OCI-LY1 (cell line): ENCODE measurements at regions not wholly inside any gene's neighbourhood (a gene's known extent, or its start where the extent isn't known, plus 50 kb on each side); places are given as distances from the start of the nearest gene placed in this dataset.

Experiments
- H2AFZ ChIP-seq: fragments of 200-600 bp; sonication (generic), shearing (Covaris generic); 2 replicates; pipeline ENCODE4 v1.6.0; 2014; ENCODE audit warnings: antibody characterized with exemption, mild to moderate bottlenecking, low read length
- H3F3A ChIP-seq: fragments of 200-600 bp; sonication (generic), shearing (Covaris generic); 2 replicates; pipeline ENCODE4 v1.6.0; 2014; ENCODE audit warnings: mild to moderate bottlenecking, antibody characterized with exemption, low read length, moderate library complexity; ENCODE audit not compliant: insufficient read depth
- H3K27ac ChIP-seq: fragments of 200-600 bp; sonication (generic); 2 replicates; pipeline ENCODE4 v1.5.1; 2014; ENCODE audit warnings: low read length, mixed run types, mild to moderate bottlenecking, low read depth; ENCODE audit not compliant: poor library complexity, severe bottlenecking
- H3K27me3 ChIP-seq: fragments of 200-600 bp; sonication (generic); 2 replicates; pipeline ENCODE4 v1.6.0; 2014; ENCODE audit warnings: antibody characterized with exemption, mild to moderate bottlenecking, low read length, moderate library complexity; ENCODE audit not compliant: insufficient read depth
- H3K36me3 ChIP-seq: fragments of 200-600 bp; sonication (generic); 2 replicates; pipeline ENCODE4 v1.6.1; 2014; ENCODE audit warnings: mild to moderate bottlenecking, antibody characterized with exemption, low read length, moderate library complexity, mixed read lengths; ENCODE audit not compliant: insufficient read depth
- H3K4me1 ChIP-seq: fragments of 200-600 bp; sonication (generic); 2 replicates; pipeline ENCODE4 v1.5.1; 2014; ENCODE audit warnings: mild to moderate bottlenecking, low read length, moderate library complexity; ENCODE audit not compliant: insufficient read depth, severe bottlenecking
- H3K4me2 ChIP-seq: fragments of 200-600 bp; sonication (generic), shearing (Covaris generic); 2 replicates; pipeline ENCODE4 v1.6.1; 2014; ENCODE audit warnings: low read length
- H3K4me3 ChIP-seq: fragments of 200-600 bp; sonication (generic); 2 replicates; pipeline ENCODE4 v1.5.1; 2014; ENCODE audit warnings: low read length, low read depth, mild to moderate bottlenecking, mixed read lengths; ENCODE audit not compliant: poor library complexity, severe bottlenecking
- H3K79me2 ChIP-seq: fragments of 200-600 bp; shearing (Covaris generic); 2 replicates; pipeline ENCODE4 v1.6.1; 2016; ENCODE audit warnings: mixed run types, low read length, mixed read lengths; ENCODE audit not compliant: insufficient read depth
- H3K9ac ChIP-seq: fragments of 200-600 bp; sonication (generic), shearing (Covaris generic); 2 replicates; pipeline ENCODE4 v1.6.1; 2014; ENCODE audit warnings: mild to moderate bottlenecking, low read length, mixed read lengths
- H3K9me2 ChIP-seq: fragments of 200-600 bp; sonication (generic), shearing (Covaris generic); 2 replicates; pipeline ENCODE4 v1.6.1; 2014; ENCODE audit warnings: low read depth, mild to moderate bottlenecking, low read length, mixed read lengths
- H3K9me3 ChIP-seq: fragments of 200-600 bp; shearing (Covaris generic); 2 replicates; pipeline ENCODE4 v1.6.1; 2014; ENCODE audit warnings: low read length, mixed read lengths
- H4K20me1 ChIP-seq: fragments of 200-600 bp; sonication (generic), shearing (Covaris generic); 2 replicates; pipeline ENCODE4 v1.6.0; 2016; ENCODE audit warnings: mild to moderate bottlenecking, low read length; ENCODE audit not compliant: insufficient read depth
- CTCF ChIP-seq: fragments of 200-600 bp; sonication (generic), shearing (Covaris generic); IDR thresholded peaks from 2 replicates; pipeline ENCODE4 v1.5.1; 2017; ENCODE audit warnings: mild to moderate bottlenecking, antibody characterized with exemption, low read length, moderate library complexity, mixed read lengths
- EZH2 ChIP-seq: fragments of 200-600 bp; sonication (generic), shearing (Covaris generic); IDR thresholded peaks from 2 replicates; pipeline ENCODE4 v1.8.0; 2017; ENCODE audit warnings: borderline replicate concordance, mixed run types, mild to moderate bottlenecking, antibody characterized with exemption, low read length, moderate library complexity, mixed read lengths

DNA sequence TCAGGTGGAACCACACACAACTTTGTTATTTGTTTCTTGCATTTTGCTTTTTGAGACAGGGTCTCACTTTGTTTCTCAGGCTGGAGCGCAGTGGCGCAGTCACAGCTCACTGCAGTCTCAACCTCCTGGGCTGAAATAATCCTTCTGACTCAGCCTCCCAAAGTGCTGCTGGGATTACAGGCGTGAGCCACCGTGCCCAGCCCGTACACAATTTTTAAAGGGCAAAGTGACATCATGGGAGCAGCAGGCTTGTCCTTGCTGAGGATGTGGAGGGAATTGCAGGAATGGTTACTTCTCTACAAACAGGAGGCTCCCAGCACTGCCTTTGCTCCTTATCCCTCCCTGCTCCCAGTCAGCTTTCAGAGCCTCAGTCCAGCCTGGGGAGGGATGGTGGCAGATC, 355.9 kb upstream of the KLHL29 start:
- no peaks in the 10 kb centered on the region for H3K36me3 ChIP-seq
- TF ChIP-seq CTCF: no peak
- TF ChIP-seq EZH2: no peak

GRCh38 chr2:23029951-23030350, 355.0 kb upstream of the KLHL29 start:
- no peaks in the 10 kb centered on the region for H3K4me1 ChIP-seq
- no peaks in the 10 kb centered on the region for H3K9me2 ChIP-seq
- no peak for TF ChIP-seq CTCF
- TF ChIP-seq EZH2: no peak
- no peak overlapping the region for H3K4me2 ChIP-seq
- H4K20me1 ChIP-seq: no peaks in the 10 kb centered on the region
- H2AFZ ChIP-seq: no peak overlapping the region
- no peak overlapping the region for H3K9ac ChIP-seq
- H3F3A ChIP-seq: no peaks in the 10 kb centered on the region
- H3K27me3 ChIP-seq: no peaks in the 10 kb centered on the region
- no peak overlapping the region for H3K4me3 ChIP-seq
- no peaks in the 10 kb centered on the region for H3K9me3 ChIP-seq
- H3K36me3 ChIP-seq: no peaks in the 10 kb centered on the region
- H3K79me2 ChIP-seq: no peaks in the 10 kb centered on the region
- H3K27ac ChIP-seq: no peak overlapping the region

More for the DNA sequence above, 355.9 kb upstream of the KLHL29 start:
- Histone ChIP-seq H3F3A (no peaks in the 10 kb centered on the region), H3K4me3 (no peak overlapping the region), H3K27me3 (no peaks in the 10 kb centered on the region), H3K9me3 (no peaks in the 10 kb centered on the region), H3K4me1 (no peaks in the 10 kb centered on the region), H3K79me2 (no peaks in the 10 kb centered on the region), H2AFZ (no peak overlapping the region), H3K9ac (no peak overlapping the region), H3K27ac (no peak overlapping the region), H4K20me1 (no peaks in the 10 kb centered on the region), H3K9me2 (no peaks in the 10 kb centered on the region), H3K4me2 (no peak overlapping the region)

DNA sequence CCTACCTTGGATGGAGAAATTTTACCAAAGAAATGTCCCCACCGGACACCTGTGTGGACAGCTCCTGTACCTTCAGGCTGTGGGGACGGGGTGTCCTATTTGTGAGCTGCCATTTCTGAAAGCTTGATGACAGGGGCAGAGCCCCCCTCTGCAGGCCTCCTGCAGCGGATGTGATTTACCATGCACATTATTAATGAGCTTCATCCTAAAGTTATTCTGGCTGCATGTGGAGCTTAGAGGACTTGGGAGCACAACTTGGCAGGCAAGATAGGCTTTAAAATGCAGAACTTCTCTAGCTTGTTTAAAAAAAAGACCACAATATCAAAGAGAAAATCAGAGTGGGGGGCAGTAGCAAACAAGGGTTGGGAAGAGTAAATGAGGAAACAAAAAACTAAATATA, 350.0 kb upstream of the KLHL29 start:
- H3K9ac ChIP-seq: no peak overlapping the region
- no peak overlapping the region for H2AFZ ChIP-seq
- no peaks in the 10 kb centered on the region for H3K9me3 ChIP-seq
- H3K9me2 ChIP-seq: no peaks in the 10 kb centered on the region
- H3K4me3 ChIP-seq: no peak overlapping the region
- no peaks in the 10 kb centered on the region for H3K36me3 ChIP-seq
- no peaks in the 10 kb centered on the region for H3K79me2 ChIP-seq
- H3K27ac ChIP-seq: no peak overlapping the region
- no peaks in the 10 kb centered on the region for H3K4me1 ChIP-seq
- H4K20me1 ChIP-seq: no peaks in the 10 kb centered on the region
- H3K4me2 ChIP-seq: no peak overlapping the region
- TF ChIP-seq CTCF (no peak), EZH2 (no peak)
- no peaks in the 10 kb centered on the region for H3F3A ChIP-seq
- no peaks in the 10 kb centered on the region for H3K27me3 ChIP-seq
